ENCODE measurements at regions not wholly inside any gene's neighbourhood (a gene's known extent, or its start where the extent isn't known, plus 50 kb on each side); places are given as distances from the start of the nearest gene placed in this dataset.

- no peak overlapping the region for H3K27ac ChIP-seq
- in situ Hi-C loops (cut with HindIII; ENCODE audit: low pct_ligation_motif_present, low sequenced_read_pairs), result no loop called here
Observed at GRCh38 chr7:25753837-25754236, 398.2 kb upstream of the NFE2L3 start.

GRCh38 chr7:25754333-25754732 lies 397.7 kb upstream of the NFE2L3 start:
- no peak for DNase-seq
- TF ChIP-seq CTCF (IDR thresholded peaks at IDR 0.05; ENCODE audit: low read depth, low read length, missing control alignments), result no peak
- in situ Hi-C loops (cut with HindIII; ENCODE audit: low pct_ligation_motif_present, low sequenced_read_pairs), result no loop called here
- no peaks in the 10 kb centered on the region for H3K36me3 ChIP-seq (replicated peaks)
- H3K27ac ChIP-seq, result no peak overlapping the region
- H3K27me3 ChIP-seq (replicated peaks), result no peaks in the 10 kb centered on the region
- no peak overlapping the region for H3K4me3 ChIP-seq (ENCODE audit: low read depth, low read length)

More at GRCh38 chr7:25753837-25754236, 398.2 kb upstream of the NFE2L3 start:
- Histone ChIP-seq H3K36me3 (replicated peaks) (no peaks in the 10 kb centered on the region), H3K4me3 (ENCODE audit: low read depth, low read length) (no peak overlapping the region), H3K27me3 (replicated peaks) (no peaks in the 10 kb centered on the region)
- no peak for DNase-seq
- TF ChIP-seq CTCF (IDR thresholded peaks at IDR 0.05; ENCODE audit: low read depth, low read length, missing control alignments), result no peak

- in situ Hi-C loops (cut with HindIII; ENCODE audit: low pct_ligation_motif_present, low sequenced_read_pairs), result no loop called here
Observed at GRCh38 chr7:25754751-25755150, 397.2 kb upstream of the NFE2L3 start.

GRCh38 chr7:25756601-25757000 lies 395.4 kb upstream of the NFE2L3 start:
- H3K36me3 ChIP-seq (replicated peaks), result no peaks in the 10 kb centered on the region
- DNase-seq, result no peak
- H3K4me3 ChIP-seq (ENCODE audit: low read depth, low read length), result no peak overlapping the region
- no peaks in the 10 kb centered on the region for H3K27me3 ChIP-seq (replicated peaks)
- TF ChIP-seq CTCF (IDR thresholded peaks at IDR 0.05; ENCODE audit: low read depth, low read length, missing control alignments), result no peak
- no peak overlapping the region for H3K27ac ChIP-seq
- in situ Hi-C loops (cut with HindIII; ENCODE audit: low pct_ligation_motif_present, low sequenced_read_pairs), result no loop called here

More at GRCh38 chr7:25754751-25755150, 397.2 kb upstream of the NFE2L3 start:
- Histone ChIP-seq H3K36me3 (replicated peaks) (no peaks in the 10 kb centered on the region), H3K27me3 (replicated peaks) (no peaks in the 10 kb centered on the region), H3K4me3 (ENCODE audit: low read depth, low read length) (no peak overlapping the region), H3K27ac (no peak overlapping the region)
- DNase-seq, result no peak
- no peak for TF ChIP-seq CTCF (IDR thresholded peaks at IDR 0.05; ENCODE audit: low read depth, low read length, missing control alignments)

- H3K27ac ChIP-seq, result no peak overlapping the region
- in situ Hi-C loops (cut with HindIII; ENCODE audit: low pct_ligation_motif_present, low sequenced_read_pairs), result no loop called here
Observed at GRCh38 chr7:25758559-25758958, 393.4 kb upstream of the NFE2L3 start.

More at GRCh38 chr7:25758559-25758958, 393.4 kb upstream of the NFE2L3 start:
- Histone ChIP-seq H3K4me3 (ENCODE audit: low read depth, low read length) (no peak overlapping the region), H3K36me3 (replicated peaks) (no peaks in the 10 kb centered on the region), H3K27me3 (replicated peaks) (no peaks in the 10 kb centered on the region)
- no peak for DNase-seq
- no peak for TF ChIP-seq CTCF (IDR thresholded peaks at IDR 0.05; ENCODE audit: low read depth, low read length, missing control alignments)

Data from brain microvascular endothelial cell (primary cell).